Parathyroid adenoma (tissue), 2 donors: ENCODE measurements at regions not wholly inside any gene's neighbourhood (a gene's known extent, or its start where the extent isn't known, plus 50 kb on each side); places are given as distances from the start of the nearest gene placed in this dataset.

Experiments used
- H2AFZ ChIP-seq: fragments of 300-600 bp; sonication (generic); one replicate; pipeline ENCODE4 v1.7.0; 2017; ENCODE audit warnings: antibody characterized with exemption, mild to moderate bottlenecking
- H3K27ac ChIP-seq: fragments of 300-600 bp; sonication (generic); one replicate; pipeline ENCODE4 v1.7.0; 2017
- H3K27me3 ChIP-seq: fragments of 300-600 bp; sonication (generic); one replicate; pipeline ENCODE4 v1.7.0; 2017; ENCODE audit warnings: low read length; ENCODE audit not compliant: control insufficient read depth, insufficient read depth
- H3K36me3 ChIP-seq: fragments of 300-600 bp; sonication (generic); one replicate; pipeline ENCODE4 v1.7.0; 2017; ENCODE audit warnings: low read length; ENCODE audit not compliant: control insufficient read depth, insufficient read depth
- H3K4me1 ChIP-seq: fragments of 300-600 bp; sonication (generic); one replicate; pipeline ENCODE4 v1.7.0; 2017; ENCODE audit warnings: control low read depth
- H3K4me2 ChIP-seq: fragments of 300-600 bp; sonication (generic); one replicate; pipeline ENCODE4 v1.7.0; 2017; ENCODE audit warnings: low read length
- H3K4me3 ChIP-seq: fragments of 300-600 bp; sonication (generic); one replicate; pipeline ENCODE4 v1.7.0; 2017; ENCODE audit warnings: low read depth, low read length
- H3K79me2 ChIP-seq: fragments of 300-600 bp; sonication (generic); one replicate; pipeline ENCODE4 v1.7.0; 2017; ENCODE audit warnings: control low read depth
- H3K9ac ChIP-seq: fragments of 300-600 bp; sonication (generic); one replicate; pipeline ENCODE4 v1.7.0; 2017; ENCODE audit warnings: mild to moderate bottlenecking
- H3K9me3 ChIP-seq: fragments of 300-600 bp; sonication (generic); one replicate; pipeline ENCODE4 v1.7.0; 2017; ENCODE audit warnings: low read length; ENCODE audit not compliant: control insufficient read depth
- TF ChIP-seq, protein P1 (sequence below): fragments of 300-600 bp; sonication (generic); IDR thresholded peaks from one replicate; pipeline ENCODE4 v1.7.0; 2017; ENCODE audit warnings: antibody characterized with exemption, mild to moderate bottlenecking
- donor health status: primary hyperparathyroidism.

DNA sequence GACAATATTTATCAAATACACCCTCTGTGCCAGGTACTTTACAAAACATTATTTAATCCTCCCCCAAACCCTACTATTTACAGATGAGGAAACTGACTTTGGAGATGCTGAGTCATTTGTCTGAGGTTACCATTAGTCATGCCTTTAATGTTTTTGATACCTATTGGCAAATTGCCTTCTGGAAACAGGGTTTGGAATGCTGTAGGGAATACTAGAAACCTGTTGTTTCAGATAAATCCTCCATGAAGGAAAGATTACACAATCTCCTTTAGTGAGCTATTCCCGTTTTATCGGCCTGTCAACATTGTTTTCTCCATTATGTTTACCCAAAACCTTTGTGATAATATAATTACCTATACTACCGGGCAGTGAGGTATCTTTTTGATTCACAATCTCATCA lies 93.6 kb upstream of the ADGRF1 start:
- TF ChIP-seq, protein P1, sequence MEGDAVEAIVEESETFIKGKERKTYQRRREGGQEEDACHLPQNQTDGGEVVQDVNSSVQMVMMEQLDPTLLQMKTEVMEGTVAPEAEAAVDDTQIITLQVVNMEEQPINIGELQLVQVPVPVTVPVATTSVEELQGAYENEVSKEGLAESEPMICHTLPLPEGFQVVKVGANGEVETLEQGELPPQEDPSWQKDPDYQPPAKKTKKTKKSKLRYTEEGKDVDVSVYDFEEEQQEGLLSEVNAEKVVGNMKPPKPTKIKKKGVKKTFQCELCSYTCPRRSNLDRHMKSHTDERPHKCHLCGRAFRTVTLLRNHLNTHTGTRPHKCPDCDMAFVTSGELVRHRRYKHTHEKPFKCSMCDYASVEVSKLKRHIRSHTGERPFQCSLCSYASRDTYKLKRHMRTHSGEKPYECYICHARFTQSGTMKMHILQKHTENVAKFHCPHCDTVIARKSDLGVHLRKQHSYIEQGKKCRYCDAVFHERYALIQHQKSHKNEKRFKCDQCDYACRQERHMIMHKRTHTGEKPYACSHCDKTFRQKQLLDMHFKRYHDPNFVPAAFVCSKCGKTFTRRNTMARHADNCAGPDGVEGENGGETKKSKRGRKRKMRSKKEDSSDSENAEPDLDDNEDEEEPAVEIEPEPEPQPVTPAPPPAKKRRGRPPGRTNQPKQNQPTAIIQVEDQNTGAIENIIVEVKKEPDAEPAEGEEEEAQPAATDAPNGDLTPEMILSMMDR: no peak
- Histone ChIP-seq H3K9me3 (no peaks in the 10 kb centered on the region), H2AFZ (no peak overlapping the region), H3K4me1 (no peaks in the 10 kb centered on the region), H3K27ac (no peak overlapping the region), H3K36me3 (no peaks in the 10 kb centered on the region), H3K4me3 (no peak overlapping the region), H3K4me2 (no peak overlapping the region), H3K27me3 (no peaks in the 10 kb centered on the region), H3K9ac (no peak overlapping the region), H3K79me2 (no peaks in the 10 kb centered on the region)

DNA sequence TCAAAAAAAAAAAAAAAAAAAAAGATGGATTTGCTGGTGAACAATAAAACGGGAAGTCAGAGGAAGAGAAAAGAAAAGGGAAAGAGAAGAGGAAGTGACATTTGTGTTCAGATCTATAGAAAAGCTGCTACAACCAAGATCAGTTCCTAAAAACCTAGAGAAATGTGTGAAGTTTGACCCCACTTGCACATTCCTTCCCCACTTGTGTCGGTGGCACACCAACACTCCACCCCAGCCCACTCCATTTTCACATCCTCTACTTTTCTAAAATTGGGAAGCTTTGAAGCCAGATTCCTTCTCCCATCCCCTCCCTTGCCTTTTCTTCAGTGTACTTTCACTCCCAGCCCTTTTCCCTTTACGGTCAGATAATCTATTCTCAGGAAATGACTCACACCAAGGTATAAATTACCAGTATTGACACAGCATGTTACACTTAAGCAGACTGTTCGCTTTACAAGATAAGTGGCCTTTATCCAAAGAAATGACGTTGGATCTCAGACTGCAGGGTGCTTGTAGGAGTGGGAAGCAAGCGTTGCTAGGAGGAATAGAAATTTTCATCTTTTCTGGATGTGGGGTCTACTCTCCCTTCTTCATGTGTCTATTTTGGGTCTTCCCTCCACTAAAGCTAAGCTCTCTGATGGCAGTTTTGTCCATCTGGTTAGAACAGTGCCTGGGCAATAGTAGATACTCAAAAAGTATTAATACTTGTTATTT lies 92.5 kb upstream of the ADGRF1 start:
- H3K27ac ChIP-seq: no peak overlapping the region
- H3K9me3 ChIP-seq: no peaks in the 10 kb centered on the region
- H3K4me3 ChIP-seq: no peak overlapping the region
- H3K36me3 ChIP-seq: no peaks in the 10 kb centered on the region
- peak overlapping the region; percentile 13 for H2AFZ ChIP-seq
- H3K4me2 ChIP-seq: no peak overlapping the region
- H3K27me3 ChIP-seq: no peaks in the 10 kb centered on the region
- TF ChIP-seq, protein P1: no peak
- H3K9ac ChIP-seq: no peak overlapping the region
- no peaks in the 10 kb centered on the region for H3K4me1 ChIP-seq
- H3K79me2 ChIP-seq: no peaks in the 10 kb centered on the region

DNA sequence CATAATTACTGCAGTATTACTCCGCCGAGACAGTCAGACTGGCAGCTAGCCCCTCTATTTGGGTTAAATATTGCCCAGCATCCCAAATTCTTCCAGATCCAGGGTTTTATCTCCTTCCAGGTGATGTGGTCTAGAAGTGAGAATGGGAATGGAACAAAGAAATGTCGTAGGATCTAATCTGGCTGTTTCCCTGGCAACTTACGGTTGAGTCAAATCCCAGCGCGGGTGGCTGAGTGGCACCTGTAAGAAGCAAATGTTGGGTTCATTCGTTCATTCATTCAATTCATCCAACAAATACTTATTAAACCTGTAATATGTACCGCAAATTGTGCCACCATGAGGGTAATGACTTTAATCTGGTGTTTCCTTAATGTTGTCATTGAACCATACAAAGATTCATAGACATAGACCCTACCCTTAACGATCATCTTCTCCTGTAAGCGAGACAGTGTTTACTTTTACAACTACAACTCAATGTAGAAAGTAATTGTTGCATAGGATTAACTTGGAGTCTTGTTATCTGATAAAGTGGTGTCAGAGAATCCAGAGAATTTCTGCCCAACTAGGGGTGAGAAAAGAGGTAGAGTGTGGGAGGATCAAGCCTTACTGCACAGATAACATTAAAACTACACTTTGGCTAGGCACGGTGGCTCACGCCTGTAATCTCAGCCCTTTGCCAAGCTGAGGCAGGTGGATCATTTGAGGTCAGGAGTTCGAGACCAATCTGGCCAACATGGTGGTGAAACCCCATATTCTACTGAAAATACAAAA lies 91.3 kb upstream of the ADGRF1 start:
- H3K9me3 ChIP-seq: no peaks in the 10 kb centered on the region
- H2AFZ ChIP-seq: no peak overlapping the region
- H3K27me3 ChIP-seq: no peaks in the 10 kb centered on the region
- no peak overlapping the region for H3K27ac ChIP-seq
- TF ChIP-seq, protein P1: no peak
- no peak overlapping the region for H3K4me2 ChIP-seq
- no peaks in the 10 kb centered on the region for H3K79me2 ChIP-seq
- H3K4me3 ChIP-seq: no peak overlapping the region
- H3K36me3 ChIP-seq: no peaks in the 10 kb centered on the region
- no peaks in the 10 kb centered on the region for H3K4me1 ChIP-seq
- H3K9ac ChIP-seq: no peak overlapping the region

DNA sequence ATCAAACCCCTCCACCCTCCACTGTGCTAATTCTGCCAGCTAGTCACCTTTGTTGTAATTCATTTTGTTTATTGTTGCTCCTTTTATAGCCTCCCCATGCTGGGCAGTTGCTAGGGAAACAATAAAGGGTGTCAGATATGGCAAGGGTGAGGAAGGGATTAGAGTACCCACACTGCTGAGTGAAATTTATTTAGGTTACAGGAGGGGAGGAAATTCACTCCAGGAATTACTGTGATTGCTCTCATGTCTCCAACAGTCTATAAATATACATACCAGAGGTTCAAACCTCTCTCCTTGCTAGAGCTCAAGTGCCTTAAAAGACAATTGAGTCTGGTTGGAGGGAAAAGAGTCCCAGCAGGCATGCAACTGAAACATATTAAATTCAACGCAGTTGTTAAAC lies 90.6 kb upstream of the ADGRF1 start:
- H3K27me3 ChIP-seq: no peaks in the 10 kb centered on the region
- H3K9ac ChIP-seq: no peak overlapping the region
- no peak overlapping the region for H3K4me2 ChIP-seq
- no peak overlapping the region for H2AFZ ChIP-seq
- H3K4me3 ChIP-seq: no peak overlapping the region
- no peaks in the 10 kb centered on the region for H3K4me1 ChIP-seq
- no peaks in the 10 kb centered on the region for H3K79me2 ChIP-seq
- TF ChIP-seq, protein P1: no peak
- H3K27ac ChIP-seq: no peak overlapping the region
- no peaks in the 10 kb centered on the region for H3K36me3 ChIP-seq
- no peaks in the 10 kb centered on the region for H3K9me3 ChIP-seq
